ENCODE measurements at regions not wholly inside any gene's neighbourhood (a gene's known extent, or its start where the extent isn't known, plus 50 kb on each side); places are given as distances from the start of the nearest gene placed in this dataset.
"Not testable (repeated sequence)": the region's sequence is repeated elsewhere in the genome, so short reads cannot be mapped to it uniquely, and the experiment has no call there.

DNA sequence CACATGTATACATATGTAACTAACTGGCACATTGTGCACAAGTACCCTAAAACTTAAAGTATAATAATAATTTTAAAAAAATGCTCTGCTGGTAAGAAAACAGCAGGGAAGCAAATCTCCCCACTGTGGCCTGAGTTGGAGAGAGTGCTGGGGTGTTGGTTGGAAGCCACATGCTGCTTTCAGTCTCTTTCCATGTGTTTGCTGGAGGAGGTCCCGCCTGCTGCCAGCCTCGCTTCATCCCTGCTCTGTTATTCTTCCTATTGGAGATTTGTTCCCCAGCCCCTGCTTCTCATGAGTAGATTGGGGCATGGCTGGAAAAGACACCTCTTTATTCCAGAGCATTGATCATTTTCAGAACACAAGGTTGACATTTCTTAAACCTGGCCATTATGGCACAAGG lies 230.5 kb downstream of the FGF9 start:
- no peak overlapping the region for H3K4me3 ChIP-seq (ENCODE audit: low read length)

DNA sequence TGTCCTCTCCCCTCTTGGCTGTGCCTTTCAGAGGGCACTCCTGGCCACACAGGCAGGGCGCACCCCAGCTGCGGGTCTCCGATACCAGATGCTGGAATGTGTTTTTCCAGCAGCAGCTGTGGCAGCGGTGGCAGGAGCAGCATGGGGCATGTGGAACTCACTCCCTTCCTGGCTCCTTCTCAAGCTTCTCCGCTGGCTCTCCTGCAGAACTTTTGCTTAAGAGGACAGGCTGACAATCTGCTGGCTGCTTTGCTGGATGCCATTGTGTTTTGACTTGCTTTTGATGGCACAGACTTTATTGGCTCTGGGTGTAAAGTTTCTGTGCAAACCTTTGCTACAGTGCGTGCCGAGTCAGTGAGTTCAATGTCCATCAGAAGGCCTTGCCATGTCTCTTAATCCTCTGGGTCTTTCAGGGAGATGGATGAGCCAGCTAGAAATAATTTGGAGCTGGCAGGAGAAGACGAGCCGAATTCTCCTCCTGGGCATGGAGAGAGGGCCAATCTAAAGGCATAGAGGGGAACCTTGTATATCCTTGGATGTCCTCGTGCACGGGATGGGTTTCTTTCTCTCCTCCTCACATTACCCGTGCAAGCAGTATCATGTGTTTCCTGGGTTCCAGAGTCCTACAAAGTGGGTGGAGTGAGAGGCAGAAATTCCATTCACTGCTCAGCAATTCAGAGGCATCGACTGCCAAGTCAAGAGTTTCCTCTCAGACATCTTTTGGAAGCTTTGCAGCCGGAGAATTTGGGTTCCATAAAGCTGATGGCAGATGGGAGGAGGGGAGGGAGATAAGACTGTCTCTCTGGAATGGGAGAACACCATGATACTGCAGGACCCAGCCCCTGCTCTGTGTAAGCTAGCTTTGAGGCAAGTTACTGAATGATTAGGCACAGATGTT lies 231.2 kb downstream of the FGF9 start:
- no peak overlapping the region for H3K4me3 ChIP-seq (ENCODE audit: low read length)
- no peak for DNase-seq (ENCODE audit: low read depth, low spot score)

More for the DNA sequence above, 230.5 kb downstream of the FGF9 start:
- no peak for DNase-seq (ENCODE audit: low read depth, low spot score)

- no peak for DNase-seq (ENCODE audit: low read depth, low spot score)
- H3K4me3 ChIP-seq (ENCODE audit: low read length): no peak overlapping the region
Measured at GRCh38 chr13:21902709-21903098, 231.8 kb downstream of the FGF9 start.

- H3K4me3 ChIP-seq (ENCODE audit: low read length): no peak overlapping the region
- DNase-seq (ENCODE audit: low read depth, low spot score): no peak
Measured at GRCh38 chr13:21905486-21905885, 234.6 kb downstream of the FGF9 start.

DNA sequence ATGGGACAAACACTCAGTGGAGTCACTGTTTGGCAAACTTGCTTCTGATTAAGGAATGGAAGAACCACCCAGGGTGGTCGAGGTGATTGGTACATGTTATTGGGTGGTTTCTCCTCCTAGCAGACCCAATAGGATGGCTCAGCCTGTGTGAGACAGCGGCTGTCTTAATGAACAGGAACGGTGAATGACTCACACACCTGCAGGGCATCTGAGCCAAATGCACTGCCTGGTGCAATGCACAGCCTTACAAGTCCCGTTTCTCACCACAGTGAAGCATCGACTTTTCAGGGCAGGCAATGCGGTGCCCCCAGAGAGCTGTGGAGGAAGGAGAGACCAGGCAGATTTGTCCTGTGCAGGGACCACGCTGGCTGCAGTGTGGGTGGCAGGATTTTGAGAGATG lies 238.5 kb downstream of the FGF9 start:
- H3K4me3 ChIP-seq (ENCODE audit: low read length): no peak overlapping the region
- DNase-seq (ENCODE audit: low read depth, low spot score): no peak

DNA sequence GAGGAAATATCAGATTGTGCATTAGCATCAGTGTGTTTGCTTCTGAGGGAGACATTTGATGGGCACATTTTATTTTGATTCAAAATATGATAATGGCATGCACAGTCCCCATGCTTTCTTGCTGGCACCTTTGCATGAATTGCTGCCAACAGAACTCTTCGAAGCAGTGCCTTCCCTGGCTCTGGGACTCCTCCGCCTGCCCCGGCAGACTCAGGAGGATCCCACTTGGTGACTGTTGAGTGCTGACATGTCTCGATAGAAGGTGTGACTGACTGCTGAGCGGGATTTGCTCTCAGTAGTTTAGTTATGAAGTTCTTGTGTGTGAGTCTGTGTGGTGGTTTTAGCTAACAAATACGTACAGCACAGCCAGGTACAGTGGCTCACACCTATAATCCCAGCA lies 239.7 kb downstream of the FGF9 start:
- no peak for DNase-seq (ENCODE audit: low read depth, low spot score)
- no peak overlapping the region for H3K4me3 ChIP-seq (ENCODE audit: low read length)

- no peak overlapping the region for H3K4me3 ChIP-seq (ENCODE audit: low read length)
- DNase-seq (ENCODE audit: low read depth, low spot score): no peak
Measured at GRCh38 chr13:21911646-21912298, 240.9 kb downstream of the FGF9 start.

DNA sequence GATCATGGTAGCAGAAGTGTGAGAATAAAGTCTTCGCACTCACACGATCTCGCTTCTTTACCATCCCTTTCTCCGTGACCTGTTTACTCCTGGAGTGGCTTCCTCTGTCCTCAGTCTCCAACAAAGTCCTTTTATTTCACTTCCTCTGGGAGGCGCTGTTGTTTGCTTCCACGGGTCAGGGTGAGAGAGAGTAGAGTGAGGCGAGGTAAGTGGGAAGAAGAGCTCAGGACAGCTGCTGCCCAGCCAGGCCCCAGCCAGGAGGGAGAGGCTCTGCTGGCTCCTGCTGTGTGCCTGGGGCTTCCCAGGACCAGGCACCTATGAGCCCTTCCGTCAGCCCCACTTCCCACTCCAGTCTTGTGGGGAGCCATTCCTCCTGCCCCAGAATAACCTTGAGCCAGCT lies 242.1 kb downstream of the FGF9 start:
- DNase-seq (ENCODE audit: low read depth, low spot score): no peak

GRCh38 chr13:21917086-21918015 lies 246.5 kb downstream of the FGF9 start:
- no peak for DNase-seq (ENCODE audit: low read depth, low spot score)

More for the DNA sequence above, 242.1 kb downstream of the FGF9 start:
- no peak overlapping the region for H3K4me3 ChIP-seq (ENCODE audit: low read length)

DNA sequence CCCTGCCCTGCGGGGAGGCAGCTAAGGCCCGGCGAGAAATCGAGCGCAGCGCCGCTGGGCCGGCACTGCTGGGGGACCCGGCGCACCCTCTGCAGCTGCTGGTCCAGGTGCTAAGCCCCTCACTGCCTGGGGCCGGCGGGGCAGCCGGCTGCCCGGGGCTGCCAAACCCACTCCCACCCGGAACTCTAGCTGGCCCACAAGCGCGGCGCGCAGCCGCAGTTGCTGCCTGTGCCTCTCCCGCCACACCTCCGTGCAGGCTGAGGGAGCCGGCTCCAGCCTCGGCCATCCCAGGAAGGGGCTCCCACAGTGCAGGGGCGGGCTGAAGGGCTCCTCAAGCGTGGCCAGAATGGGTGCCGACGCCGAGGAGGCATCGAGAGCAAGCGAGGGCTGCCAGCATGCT lies 249.9 kb downstream of the FGF9 start:
- DNase-seq (ENCODE audit: low read depth, low spot score); H3K4me3 ChIP-seq (ENCODE audit: low read length): not testable (repeated sequence)

More at GRCh38 chr13:21917086-21918015, 246.5 kb downstream of the FGF9 start:
- no peak overlapping the region for H3K4me3 ChIP-seq (ENCODE audit: low read length)

DNA sequence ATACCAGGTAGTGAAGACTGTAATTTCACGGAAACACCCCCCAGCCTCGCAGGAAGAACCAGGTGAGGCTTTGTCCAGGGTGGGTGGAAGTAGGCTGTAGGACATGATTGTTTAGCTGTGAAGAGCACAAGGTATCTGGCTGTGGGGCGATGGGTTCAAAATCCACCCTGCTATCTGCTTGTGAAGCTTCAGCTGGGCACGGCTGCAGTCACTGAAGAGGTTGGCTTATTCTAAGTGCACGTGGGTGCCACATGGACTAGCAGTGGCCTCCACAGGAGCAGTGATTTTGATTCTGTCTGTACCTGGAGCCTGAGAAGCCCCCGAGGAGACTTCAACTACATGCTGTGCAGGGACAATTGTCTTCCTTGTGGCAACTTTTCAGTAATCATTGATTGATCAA lies 254.1 kb downstream of the FGF9 start:
- no peak overlapping the region for H3K4me3 ChIP-seq (ENCODE audit: low read length)
- no peak for DNase-seq (ENCODE audit: low read depth, low spot score)

- no peak overlapping the region for H3K4me3 ChIP-seq (ENCODE audit: low read length)
- no peak for DNase-seq (ENCODE audit: low read depth, low spot score)
Measured at GRCh38 chr13:21925720-21926119, 254.8 kb downstream of the FGF9 start.

DNA sequence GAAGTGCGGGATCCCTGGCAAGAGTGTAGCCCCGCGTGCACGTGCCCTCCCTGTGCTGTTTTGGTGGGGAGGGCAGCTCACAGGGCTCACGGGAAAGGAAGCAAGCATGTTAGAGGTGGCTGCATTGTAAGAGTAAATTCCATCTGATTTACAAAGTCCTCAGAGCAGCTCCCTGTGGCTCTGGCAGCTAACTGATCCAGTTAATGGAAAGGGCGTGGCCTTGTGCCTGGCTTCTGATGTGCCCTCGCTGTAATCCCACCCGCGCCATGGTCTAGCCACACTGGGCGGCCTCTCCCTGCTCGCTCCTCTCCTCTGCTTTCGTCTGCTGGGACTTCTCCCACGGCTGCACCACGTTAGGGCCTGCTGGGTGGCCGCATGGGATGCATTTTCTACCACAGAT lies 258.5 kb downstream of the FGF9 start:
- DNase-seq (ENCODE audit: low read depth, low spot score): no peak
- H3K4me3 ChIP-seq (ENCODE audit: low read length): no peak overlapping the region

DNA sequence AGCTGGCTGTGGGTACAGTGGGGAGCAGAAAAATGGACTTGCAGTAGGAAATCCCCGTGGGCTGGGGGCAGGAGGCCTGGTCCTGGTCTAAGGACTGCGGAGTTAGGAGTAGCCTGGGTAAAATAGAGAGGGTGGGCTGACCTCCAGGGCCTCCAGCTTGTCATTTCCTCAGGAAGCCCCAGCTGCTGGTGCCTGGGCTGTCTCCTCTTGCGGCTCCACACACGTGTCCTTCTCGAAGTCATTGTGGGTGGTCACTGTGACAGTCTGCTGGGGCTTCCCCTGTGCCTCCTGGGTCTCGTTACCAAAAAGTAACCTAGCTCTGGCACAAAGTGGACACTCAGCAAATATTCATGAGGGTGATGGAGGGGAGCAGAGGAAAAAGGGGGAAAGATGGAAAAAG lies 259.7 kb downstream of the FGF9 start:
- no peak overlapping the region for H3K4me3 ChIP-seq (ENCODE audit: low read length)
- DNase-seq (ENCODE audit: low read depth, low spot score): no peak

DNA sequence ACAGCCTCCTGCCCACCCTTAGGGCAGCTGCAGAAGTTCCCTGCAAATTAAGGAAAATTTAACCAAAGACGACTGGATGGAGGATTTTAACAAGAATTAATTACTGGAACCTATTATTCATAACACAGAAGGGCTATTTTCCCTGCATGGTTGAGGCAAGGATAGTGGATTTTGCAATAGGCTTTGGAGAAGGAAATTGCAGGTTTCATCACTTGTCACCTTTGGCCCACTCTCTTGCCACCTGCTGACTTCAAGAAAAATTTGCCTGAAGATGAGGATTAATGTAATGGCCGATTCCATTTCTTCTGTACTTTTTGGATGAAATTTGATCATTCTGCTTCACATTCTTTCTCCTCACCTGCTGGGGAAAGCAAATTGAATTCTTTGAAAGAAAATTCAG lies 261.7 kb downstream of the FGF9 start:
- H3K4me3 ChIP-seq (ENCODE audit: low read length): no peak overlapping the region
- DNase-seq (ENCODE audit: low read depth, low spot score): no peak

DNA sequence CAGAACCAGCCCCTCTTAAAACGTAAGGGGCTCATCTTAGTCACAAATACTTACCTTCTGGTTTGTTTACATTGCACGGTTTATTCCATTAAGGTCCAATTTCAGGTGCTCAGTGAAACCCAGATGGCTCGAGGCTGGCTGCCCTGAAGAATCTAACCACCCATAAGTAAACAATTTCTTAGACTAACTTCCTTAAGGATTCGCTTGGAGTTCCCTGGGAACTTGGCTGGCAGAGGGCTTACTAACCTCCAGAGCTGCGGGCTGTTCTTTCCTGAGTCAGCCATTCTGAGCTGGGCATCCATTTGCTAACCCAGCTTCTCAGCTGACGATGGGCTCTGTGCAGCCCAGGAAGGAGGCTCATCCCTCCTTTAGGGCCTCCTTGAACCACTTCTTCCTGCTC lies 262.1 kb downstream of the FGF9 start:
- DNase-seq (ENCODE audit: low read depth, low spot score): no peak
- no peak overlapping the region for H3K4me3 ChIP-seq (ENCODE audit: low read length)

GRCh38 chr13:21934284-21934683 lies 263.4 kb downstream of the FGF9 start:
- no peak for DNase-seq (ENCODE audit: low read depth, low spot score)
- no peak overlapping the region for H3K4me3 ChIP-seq (ENCODE audit: low read length)

DNA sequence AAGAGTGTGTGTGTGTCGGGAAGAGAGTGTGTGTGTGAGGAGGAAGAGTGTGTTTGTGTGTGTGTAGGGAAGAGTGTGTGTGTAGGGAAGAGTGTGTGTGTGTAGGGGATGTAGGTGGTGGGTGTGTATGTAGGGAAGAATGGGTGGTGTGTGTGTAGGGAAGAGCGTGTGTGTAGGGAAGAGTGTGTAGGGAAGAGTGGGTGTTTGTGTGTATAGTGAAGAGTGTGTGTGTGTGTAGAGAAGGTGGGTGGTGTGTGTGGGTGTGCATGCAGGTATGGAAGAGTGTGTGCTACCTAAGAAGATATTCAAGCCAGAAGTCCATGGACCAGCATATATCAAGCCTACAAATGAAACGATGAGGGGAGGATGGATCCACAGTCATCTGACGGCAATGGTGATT lies 265.8 kb downstream of the FGF9 start:
- DNase-seq (ENCODE audit: low read depth, low spot score): no peak

GRCh38 chr13:21938168-21938567 lies 267.3 kb downstream of the FGF9 start:
- DNase-seq (ENCODE audit: low read depth, low spot score): no peak
- H3K4me3 ChIP-seq (ENCODE audit: low read length): no peak overlapping the region

More for the DNA sequence above, 265.8 kb downstream of the FGF9 start:
- H3K4me3 ChIP-seq (ENCODE audit: low read length): no peak overlapping the region

- no peak overlapping the region for H3K4me3 ChIP-seq (ENCODE audit: low read length)
- DNase-seq (ENCODE audit: low read depth, low spot score): no peak
Measured at GRCh38 chr13:21938636-21939035, 267.8 kb downstream of the FGF9 start.

All from Jurkat, Clone E6-1 (cell line).